Stimulated activated naive CD8-positive, alpha-beta T cell treated with anti-CD3 and anti-CD28 coated beads, Interleukin-15, Interleukin-2, amounts not matched to agents 100 ng/mL and 50 ng/mL, for 24 hours (primary cell): ENCODE measurements at regions not wholly inside any gene's neighbourhood (a gene's known extent, or its start where the extent isn't known, plus 50 kb on each side); places are given as distances from the start of the nearest gene placed in this dataset.

ENCODE experiments used
- H3K27ac Mint-ChIP-seq: one replicate; pipeline ENCODE4 v1.8.0; 2021; ENCODE audit warnings: mild to moderate bottlenecking, mixed read lengths
- H3K27me3 Mint-ChIP-seq: one replicate; pipeline ENCODE4 v1.8.0; 2021; ENCODE audit warnings: mixed read lengths
- H3K36me3 Mint-ChIP-seq: one replicate; pipeline ENCODE4 v1.8.0; 2021; ENCODE audit warnings: low read depth, mixed read lengths
- H3K4me1 Mint-ChIP-seq: one replicate; pipeline ENCODE4 v1.8.0; 2021; ENCODE audit warnings: low read depth, mixed read lengths
- H3K4me3 Mint-ChIP-seq: one replicate; pipeline ENCODE4 v1.8.0; 2021; ENCODE audit warnings: mild to moderate bottlenecking, mixed read lengths
- H3K9me3 Mint-ChIP-seq: one replicate; pipeline ENCODE4 v1.8.0; 2021; ENCODE audit warnings: mixed read lengths

GRCh38 chr16:86432691-86433090, 77.6 kb upstream of the FOXF1 start:
- Mint-ChIP-seq H3K36me3 (no peaks in the 10 kb centered on the region), H3K27ac (no peak overlapping the region), H3K27me3 (peaks cover 4% of the 10 kb centered on the region), H3K4me1 (no peaks in the 10 kb centered on the region), H3K9me3 (no peaks in the 10 kb centered on the region), H3K4me3 (no peak overlapping the region)

- no peaks in the 10 kb centered on the region for H3K9me3 Mint-ChIP-seq
- no peak overlapping the region for H3K27ac Mint-ChIP-seq
- no peaks in the 10 kb centered on the region for H3K4me1 Mint-ChIP-seq
- peaks cover 4% of the 10 kb centered on the region for H3K27me3 Mint-ChIP-seq
- H3K4me3 Mint-ChIP-seq, result no peak overlapping the region
- H3K36me3 Mint-ChIP-seq, result no peaks in the 10 kb centered on the region
Measured at GRCh38 chr16:86436466-86437185, 73.7 kb upstream of the FOXF1 start.

- Mint-ChIP-seq H3K9me3 (no peaks in the 10 kb centered on the region), H3K4me1 (no peaks in the 10 kb centered on the region), H3K27me3 (peaks cover 4% of the 10 kb centered on the region), H3K27ac (no peak overlapping the region), H3K4me3 (no peak overlapping the region), H3K36me3 (no peaks in the 10 kb centered on the region)
Measured at GRCh38 chr16:86437348-86437747, 73.0 kb upstream of the FOXF1 start.

- Mint-ChIP-seq H3K9me3 (no peaks in the 10 kb centered on the region), H3K27me3 (peaks cover 10% of the 10 kb centered on the region), H3K36me3 (no peaks in the 10 kb centered on the region), H3K4me1 (peaks cover 4% of the 10 kb centered on the region), H3K4me3 (no peak overlapping the region), H3K27ac (no peak overlapping the region)
Measured at GRCh38 chr16:86442703-86443102, 67.6 kb upstream of the FOXF1 start.

- peaks cover 4% of the 10 kb centered on the region for H3K4me1 Mint-ChIP-seq
- peaks cover 10% of the 10 kb centered on the region for H3K27me3 Mint-ChIP-seq
- H3K4me3 Mint-ChIP-seq, result no peak overlapping the region
- H3K9me3 Mint-ChIP-seq, result no peaks in the 10 kb centered on the region
- H3K27ac Mint-ChIP-seq, result no peak overlapping the region
- no peaks in the 10 kb centered on the region for H3K36me3 Mint-ChIP-seq
Measured at GRCh38 chr16:86443508-86444147, 66.7 kb upstream of the FOXF1 start.

GRCh38 chr16:86444261-86444660, 66.1 kb upstream of the FOXF1 start:
- Mint-ChIP-seq H3K4me3 (no peak overlapping the region), H3K4me1 (peaks cover 10% of the 10 kb centered on the region), H3K27me3 (peaks cover 13% of the 10 kb centered on the region), H3K27ac (no peak overlapping the region), H3K36me3 (no peaks in the 10 kb centered on the region), H3K9me3 (no peaks in the 10 kb centered on the region)

- Mint-ChIP-seq H3K4me3 (no peak overlapping the region), H3K9me3 (no peaks in the 10 kb centered on the region), H3K4me1 (peaks cover 14% of the 10 kb centered on the region), H3K27me3 (peaks cover 17% of the 10 kb centered on the region), H3K27ac (no peak overlapping the region), H3K36me3 (no peaks in the 10 kb centered on the region)
Measured at GRCh38 chr16:86444661-86445060, 65.7 kb upstream of the FOXF1 start.

- H3K4me3 Mint-ChIP-seq, result no peak overlapping the region
- peaks cover 14% of the 10 kb centered on the region for H3K4me1 Mint-ChIP-seq
- no peaks in the 10 kb centered on the region for H3K9me3 Mint-ChIP-seq
- H3K27me3 Mint-ChIP-seq, result peaks cover 26% of the 10 kb centered on the region
- H3K36me3 Mint-ChIP-seq, result no peaks in the 10 kb centered on the region
- no peak overlapping the region for H3K27ac Mint-ChIP-seq
Measured at GRCh38 chr16:86446279-86446678, 64.0 kb upstream of the FOXF1 start.

GRCh38 chr16:86447228-86447627, 63.1 kb upstream of the FOXF1 start:
- Mint-ChIP-seq H3K4me3 (no peak overlapping the region), H3K4me1 (peaks cover 14% of the 10 kb centered on the region), H3K36me3 (no peaks in the 10 kb centered on the region), H3K9me3 (no peaks in the 10 kb centered on the region), H3K27ac (no peak overlapping the region), H3K27me3 (peaks cover 36% of the 10 kb centered on the region)

GRCh38 chr16:86448306-86448890, 61.9 kb upstream of the FOXF1 start:
- Mint-ChIP-seq H3K27ac (no peak overlapping the region), H3K9me3 (no peaks in the 10 kb centered on the region), H3K4me3 (no peak overlapping the region), H3K4me1 (peaks cover 14% of the 10 kb centered on the region), H3K36me3 (no peaks in the 10 kb centered on the region), H3K27me3 (peaks cover 34% of the 10 kb centered on the region)

- Mint-ChIP-seq H3K36me3 (no peaks in the 10 kb centered on the region), H3K4me1 (peaks cover 10% of the 10 kb centered on the region), H3K9me3 (no peaks in the 10 kb centered on the region), H3K27ac (no peak overlapping the region), H3K4me3 (no peak overlapping the region), H3K27me3 (peaks cover 26% of the 10 kb centered on the region)
Measured at GRCh38 chr16:86449446-86450095, 60.8 kb upstream of the FOXF1 start.

GRCh38 chr16:86450691-86451090, 59.6 kb upstream of the FOXF1 start:
- H3K4me3 Mint-ChIP-seq, result no peak overlapping the region
- peaks cover 10% of the 10 kb centered on the region for H3K4me1 Mint-ChIP-seq

GRCh38 chr16:86452451-86452850, 57.9 kb upstream of the FOXF1 start:
- Mint-ChIP-seq H3K9me3 (no peaks in the 10 kb centered on the region), H3K36me3 (no peaks in the 10 kb centered on the region), H3K27ac (no peak overlapping the region), H3K27me3 (peaks cover 29% of the 10 kb centered on the region), H3K4me1 (peaks cover 10% of the 10 kb centered on the region), H3K4me3 (no peak overlapping the region)

More at GRCh38 chr16:86450691-86451090, 59.6 kb upstream of the FOXF1 start:
- no peaks in the 10 kb centered on the region for H3K36me3 Mint-ChIP-seq
- H3K27me3 Mint-ChIP-seq, result peaks cover 26% of the 10 kb centered on the region
- no peak overlapping the region for H3K27ac Mint-ChIP-seq
- no peaks in the 10 kb centered on the region for H3K9me3 Mint-ChIP-seq

GRCh38 chr16:86455116-86455515, 55.2 kb upstream of the FOXF1 start:
- Mint-ChIP-seq H3K27me3 (peaks cover 32% of the 10 kb centered on the region), H3K9me3 (no peaks in the 10 kb centered on the region), H3K4me3 (no peak overlapping the region), H3K4me1 (no peaks in the 10 kb centered on the region), H3K27ac (no peak overlapping the region), H3K36me3 (no peaks in the 10 kb centered on the region)

- no peaks in the 10 kb centered on the region for H3K4me1 Mint-ChIP-seq
- peaks cover 31% of the 10 kb centered on the region for H3K27me3 Mint-ChIP-seq
- no peaks in the 10 kb centered on the region for H3K9me3 Mint-ChIP-seq
- no peaks in the 10 kb centered on the region for H3K36me3 Mint-ChIP-seq
- no peak overlapping the region for H3K4me3 Mint-ChIP-seq
- H3K27ac Mint-ChIP-seq, result no peak overlapping the region
Measured at GRCh38 chr16:86455640-86456039, 54.7 kb upstream of the FOXF1 start.
